ENCODE measurements at regions not wholly inside any gene's neighbourhood (a gene's known extent, or its start where the extent isn't known, plus 50 kb on each side); places are given as distances from the start of the nearest gene placed in this dataset.

GRCh38 chr1:8083739-8084484 is 57.8 kb upstream of the ERRFI1 start:
- ATAC-seq = peak; percentile 95
- BruUV-seq (replicated peaks) = no TSS peak
- Histone ChIP-seq H3K4me1 (ENCODE audit: insufficient read depth, low read length) (peaks cover 85% of the 10 kb centered on the region), H3K79me2 (ENCODE audit: insufficient read depth, low read length) (peaks cover 2% of the 10 kb centered on the region), H3K4me2 (ENCODE audit: low read depth, low read length) (peak overlapping the region; percentile 50), H3K4me3 (replicated peaks in 1 of 3; ENCODE audit: insufficient read depth in 1 of 3, low read depth in 2 of 3, low read length in 3 of 3) (no peak overlapping the region), H3K27me3 (ENCODE audit: control insufficient read depth in 1 of 2, insufficient read depth in 2 of 2, low read length in 2 of 2) (no peaks in the 10 kb centered on the region), H3K27ac (ENCODE audit: extremely low read length, insufficient read depth, low read length) (peak overlapping the region; percentile 63), H4K20me1 (ENCODE audit: insufficient read depth, low read length) (no peaks in the 10 kb centered on the region), H3K9me3 (ENCODE audit: low read length) (no peaks in the 10 kb centered on the region), H2AFZ (ENCODE audit: low read length) (no peak overlapping the region), H3K36me3 (replicated peaks in 1 of 2; ENCODE audit: control insufficient read depth in 1 of 2, insufficient read depth in 2 of 2, low read length in 2 of 2) (no peaks in the 10 kb centered on the region), H3K9ac (ENCODE audit: insufficient read depth, low read depth, low read length) (peak overlapping the region; percentile 50)
- WGBS (ENCODE audit: low lambda C conversion rate) = 54% methylated on average over 8 of the region's 9 CpGs
- intact Hi-C loops (cut with micrococcal nuclease; ENCODE audit: unreplicated experiment) = no loop called here
- FAIRE-seq = peak; percentile 78
- in situ Hi-C loops (cut with HindIII; ENCODE audit: extremely low pct_ligation_motif_present, low pct_unique_long_range_greater_than_20kb) = no loop called here
- ChIA-PET POLR2A (interaction anchor here (0.7 to 2.8 kb wide), 9 partner anchors 11 to 106 kb away, joined by 3 to 20 read pairs (median 4); partner anchors contain the start of gene ERRFI1), CTCF (ENCODE audit: low intra/inter-chr PET ratio, low total read pairs) (no interaction called here)
- peak; percentile 95 for DNase-seq (ENCODE audit: low spot score)
- TF ChIP-seq IRF2 (CRISPR knock-in tag; IDR thresholded peaks at IDR 0.05) (peak; percentile 85), CBFB (CRISPR knock-in tag; IDR thresholded peaks at IDR 0.05) (peak; percentile 30; the same call in 1 of the 2 replicates), PRDM10 (CRISPR knock-in tag; IDR thresholded peaks at IDR 0.05; ENCODE audit: low read depth) (peak; percentile 49; the same call in 1 of the 2 replicates), MTA3 (CRISPR knock-in tag; IDR thresholded peaks at IDR 0.05) (no peak), BCL6 (CRISPR knock-in tag; IDR thresholded peaks at IDR 0.05) (peak; percentile 92), SRF (IDR thresholded peaks at IDR 0.05; ENCODE audit: low read depth, low read length) (no peak), GRHL1 (CRISPR knock-in tag; conservative IDR thresholded peaks at IDR 0.05) (no peak), SOX6 (IDR thresholded peaks at IDR 0.05) (no peak), SOX6 (CRISPR knock-in tag; IDR thresholded peaks at IDR 0.05) (peak; percentile 98), ZNF281 (CRISPR knock-in tag; IDR thresholded peaks at IDR 0.05; ENCODE audit: borderline replicate concordance) (peak; percentile 83; the same call in 1 of the 2 replicates), RXRB (CRISPR knock-in tag; IDR thresholded peaks at IDR 0.05; ENCODE audit: borderline replicate concordance) (peak; percentile 93), ZFP90 (CRISPR knock-in tag; IDR thresholded peaks at IDR 0.05; ENCODE audit: borderline replicate concordance) (no peak), POLR2AphosphoS5 (IDR thresholded peaks at IDR 0.05; ENCODE audit: low read depth, low read length) (no peak), ZSCAN9 (CRISPR knock-in tag; IDR thresholded peaks at IDR 0.05; ENCODE audit: borderline replicate concordance) (peak; percentile 91; the same call in 1 of the 2 replicates), SOX13 (IDR thresholded peaks at IDR 0.05) (peak; percentile 83; the same call in 1 of the 2 replicates), SOX13 (CRISPR knock-in tag; conservative IDR thresholded peaks at IDR 0.05 in 1 of 2, IDR thresholded peaks at IDR 0.05 in 1 of 2) (peak in 1 of 2 experiments; percentile 99; a peak in 2 of 4 replicates), ZNF775 (CRISPR knock-in tag; IDR thresholded peaks at IDR 0.05; ENCODE audit: borderline replicate concordance) (no peak)
